NCI-H1092 treated with DMSO at 0.1 percent for 48 hours (cell line): ENCODE measurements at regions not wholly inside any gene's neighbourhood (a gene's known extent, or its start where the extent isn't known, plus 50 kb on each side); places are given as distances from the start of the nearest gene placed in this dataset.

Source experiments
- DNase-seq: peaks from one replicate; lab custom pipeline; 2025; lab: John Stamatoyannopoulos, UW

- no peak for DNase-seq
Measured at GRCh38 chr11:80521592-80521991, 1080.8 kb upstream of the TENM4 start.

DNA sequence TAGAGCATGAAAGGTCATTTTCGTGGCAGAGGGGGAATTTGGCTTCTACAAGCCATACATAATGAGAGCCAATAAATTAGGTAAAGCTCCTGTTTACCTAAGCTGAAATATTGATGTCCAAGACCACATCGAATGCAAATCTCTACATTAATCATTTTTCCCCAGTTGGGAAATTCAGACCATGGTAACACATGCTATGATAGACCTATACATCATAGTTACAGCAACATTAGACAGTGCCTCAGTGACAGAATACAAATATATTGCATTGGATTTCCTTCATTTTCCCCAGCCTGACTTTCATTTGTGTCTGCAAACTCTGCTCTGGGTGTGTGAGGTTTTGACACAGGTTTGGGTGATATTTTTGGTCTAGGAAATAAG is 1079.7 kb upstream of the TENM4 start:
- no peak for DNase-seq

GRCh38 chr11:80519596-80520506 is 1079.0 kb upstream of the TENM4 start:
- DNase-seq = no peak

- DNase-seq = no peak
Measured at GRCh38 chr11:80517701-80518100, 1076.9 kb upstream of the TENM4 start.

- DNase-seq = no peak
Measured at GRCh38 chr11:80515097-80515496, 1074.3 kb upstream of the TENM4 start.

- no peak for DNase-seq
Measured at GRCh38 chr11:80512491-80512890, 1071.7 kb upstream of the TENM4 start.

DNA sequence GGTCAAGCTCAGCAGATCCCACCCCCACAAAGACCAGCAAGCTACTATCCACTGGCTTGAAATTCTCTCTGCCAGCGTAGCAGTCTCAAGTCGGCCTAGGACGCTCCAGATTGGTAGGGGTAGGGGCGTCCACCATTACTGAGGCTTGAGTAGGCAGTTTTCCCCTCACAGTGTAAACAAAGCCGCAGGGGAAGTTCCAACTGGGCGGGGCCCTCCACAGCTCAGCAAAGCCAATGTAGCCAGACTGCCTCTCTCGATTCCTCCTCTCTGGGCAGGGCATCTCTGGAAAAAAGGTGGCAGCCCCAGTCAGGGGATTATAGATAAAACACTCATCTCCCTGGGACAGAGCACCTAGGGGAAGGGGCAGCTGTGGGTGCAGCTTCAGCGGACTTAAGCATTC is 1064.9 kb upstream of the TENM4 start:
- no peak for DNase-seq

- no peak for DNase-seq
Measured at GRCh38 chr11:80503990-80504389, 1063.2 kb upstream of the TENM4 start.

DNA sequence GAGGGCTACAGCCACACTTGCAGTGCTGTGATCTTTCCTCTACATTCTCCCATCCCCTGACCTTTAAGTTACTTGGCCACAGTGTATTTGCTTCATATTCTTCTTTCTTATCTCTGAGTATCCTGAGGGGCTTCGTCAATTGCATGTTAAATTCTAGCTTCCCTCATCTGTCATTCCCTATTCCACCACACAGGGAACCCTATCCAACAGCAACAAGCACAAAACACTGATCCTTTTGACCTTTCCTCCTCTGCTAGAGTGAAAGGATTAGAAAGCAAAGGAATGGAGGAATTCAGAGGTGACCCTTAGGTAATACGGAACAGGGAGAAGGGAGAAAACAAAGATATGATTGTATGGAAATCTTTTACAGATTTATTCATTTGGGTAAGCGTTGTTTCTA is 1061.7 kb upstream of the TENM4 start:
- no peak for DNase-seq

DNA sequence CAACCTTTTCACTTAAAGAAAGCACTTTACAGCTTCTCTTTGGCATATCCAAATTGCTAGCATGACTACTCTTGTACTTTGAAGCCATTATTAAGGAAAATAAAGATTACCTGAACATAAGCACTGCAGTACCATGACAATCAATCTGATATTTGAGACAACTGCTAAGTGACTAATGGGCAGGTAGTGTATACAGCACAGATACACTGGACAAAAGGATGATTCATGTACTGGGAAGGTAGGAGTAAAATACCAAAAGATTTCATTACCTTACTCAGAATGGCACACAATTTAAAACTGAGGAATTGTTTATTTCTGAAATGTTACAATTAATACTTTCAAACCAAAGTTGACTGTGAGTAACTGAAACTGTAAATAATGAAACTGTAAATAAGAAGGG is 1054.3 kb upstream of the TENM4 start:
- DNase-seq = no peak

DNA sequence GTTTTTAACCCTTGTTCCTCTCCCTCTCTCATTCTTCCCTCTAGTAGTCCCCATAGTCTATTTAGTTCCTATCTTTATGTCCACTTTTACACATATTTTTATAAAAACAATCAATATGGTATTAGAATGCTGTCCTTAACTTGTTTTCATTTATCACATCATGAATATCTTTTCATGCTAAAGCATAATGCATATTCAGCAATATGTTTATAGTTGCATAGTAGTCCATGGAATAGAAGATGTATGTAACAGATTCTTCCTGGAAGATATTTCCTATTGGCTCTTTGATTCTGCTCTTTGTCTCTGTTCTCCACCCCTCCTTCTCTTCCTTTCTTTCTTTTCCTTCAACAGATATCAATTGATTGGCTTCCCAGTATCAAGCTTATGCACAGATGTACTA is 1047.1 kb upstream of the TENM4 start:
- DNase-seq = no peak

DNA sequence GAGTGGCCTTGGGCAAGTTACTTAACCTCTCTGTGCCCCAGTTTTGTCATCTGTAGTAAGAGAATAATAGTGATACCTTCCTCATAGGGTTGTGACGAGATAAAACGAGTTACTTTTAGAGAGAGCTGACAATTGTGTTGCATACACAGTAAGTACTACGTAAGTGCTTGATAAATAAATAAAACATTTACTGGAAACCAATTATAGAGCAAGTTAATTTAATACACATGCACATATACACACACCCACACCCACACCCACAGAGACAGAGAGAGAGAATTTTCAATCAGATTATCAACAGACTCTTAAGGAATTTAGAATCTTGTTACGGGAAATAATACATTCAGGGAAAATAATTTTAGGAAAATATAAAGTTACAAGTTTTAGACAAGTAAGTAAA is 1045.8 kb upstream of the TENM4 start:
- DNase-seq = no peak

DNA sequence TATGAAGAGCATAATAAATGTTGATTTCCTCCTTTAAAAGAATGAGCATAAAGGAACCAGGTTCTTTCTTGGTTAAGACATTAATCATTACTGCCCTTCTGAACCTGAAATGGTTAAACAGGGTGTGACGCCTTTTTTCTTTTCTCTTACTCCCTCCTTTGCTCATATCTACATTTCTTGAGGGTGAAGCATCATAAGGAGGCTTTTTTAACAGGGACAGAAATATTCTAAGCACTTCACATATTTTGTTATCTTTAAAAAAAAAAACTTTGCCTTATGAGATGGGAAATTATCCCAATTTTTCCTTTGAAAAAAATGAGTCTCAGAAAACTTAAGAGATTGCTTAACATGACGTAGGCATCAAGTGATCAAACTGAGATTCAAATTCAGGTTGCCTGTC is 1036.3 kb upstream of the TENM4 start:
- no peak for DNase-seq

DNA sequence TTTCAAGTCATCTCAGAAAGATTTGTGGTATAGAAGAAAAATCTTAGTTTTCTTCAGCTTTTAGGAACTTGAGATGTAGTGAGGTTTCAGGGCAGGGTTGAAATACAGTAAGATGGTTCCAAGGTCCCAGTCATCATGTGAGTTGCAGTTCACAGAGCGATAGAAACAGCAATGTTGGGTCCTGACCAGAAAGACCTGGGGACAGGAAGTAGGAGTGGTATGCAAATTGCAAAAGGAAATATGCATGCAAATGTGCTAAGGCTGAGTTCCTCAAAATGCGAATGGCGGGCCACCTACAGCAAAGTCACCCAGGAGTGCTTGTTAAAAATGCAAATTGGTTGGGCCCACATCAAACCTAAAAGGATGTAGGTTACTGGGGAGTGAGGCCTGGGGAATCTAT is 1032.7 kb upstream of the TENM4 start:
- DNase-seq = no peak

- DNase-seq = no peak
Measured at GRCh38 chr11:80469871-80470270, 1029.0 kb upstream of the TENM4 start.

- DNase-seq = no peak
Measured at GRCh38 chr11:80466570-80466969, 1025.7 kb upstream of the TENM4 start.

- DNase-seq = no peak
Measured at GRCh38 chr11:80462211-80462610, 1021.4 kb upstream of the TENM4 start.

GRCh38 chr11:80458376-80458775 is 1017.5 kb upstream of the TENM4 start:
- DNase-seq = no peak

DNA sequence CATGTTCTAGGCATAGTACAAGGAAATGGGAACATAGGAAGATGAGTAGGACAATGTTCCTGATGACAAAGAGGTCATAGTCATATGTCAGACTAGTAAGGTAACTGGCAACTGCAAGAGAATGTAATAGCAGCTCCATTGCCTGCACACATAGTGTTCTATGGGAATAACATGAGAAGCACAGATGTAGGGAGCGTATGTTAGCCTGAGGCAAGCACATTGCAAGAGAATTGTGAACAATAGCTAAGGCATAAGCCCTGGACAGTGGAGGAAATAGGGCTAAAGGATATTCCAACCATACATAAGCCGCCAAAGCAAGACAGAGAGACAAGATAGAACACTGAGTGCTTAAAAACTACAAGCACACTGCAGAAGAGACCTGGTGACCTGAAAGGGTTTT is 1017.0 kb upstream of the TENM4 start:
- no peak for DNase-seq

DNA sequence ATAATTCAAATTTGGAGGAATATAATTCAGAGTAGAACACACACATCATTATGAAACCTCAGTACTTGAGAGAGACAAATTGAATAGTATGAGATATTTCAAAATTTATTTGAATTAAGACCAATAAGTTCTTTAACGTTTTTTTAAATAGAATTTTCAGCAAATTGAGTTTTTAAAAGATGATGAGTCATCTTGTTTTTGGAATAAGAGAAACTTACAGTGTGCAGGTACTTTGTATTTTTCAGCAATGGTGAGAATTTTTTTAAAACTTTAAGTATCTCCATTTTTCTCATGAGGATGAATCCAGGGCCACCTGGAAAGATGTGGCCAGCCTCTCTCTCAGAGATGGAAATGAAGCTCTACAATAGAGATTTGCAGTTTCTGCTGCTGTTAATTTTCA is 1015.0 kb upstream of the TENM4 start:
- no peak for DNase-seq

DNA sequence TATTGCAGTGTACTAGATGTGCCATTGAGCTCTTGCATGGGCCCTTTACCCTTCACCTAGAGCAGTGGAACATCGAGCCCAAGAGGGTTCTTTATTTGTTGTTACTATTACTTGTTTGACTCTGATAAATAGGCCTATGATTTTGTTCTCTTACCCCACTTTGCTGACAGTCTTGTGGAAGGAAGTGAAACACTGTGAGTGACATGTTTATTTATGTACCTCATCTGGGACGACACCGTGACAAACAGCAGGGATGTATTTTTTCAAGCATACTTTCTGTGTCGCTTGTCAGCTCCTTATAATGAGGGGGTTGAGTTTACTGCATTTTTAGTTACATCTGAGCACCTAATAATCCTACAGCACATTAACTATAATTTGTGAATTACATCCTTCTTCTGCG is 1010.3 kb upstream of the TENM4 start:
- DNase-seq = no peak

DNA sequence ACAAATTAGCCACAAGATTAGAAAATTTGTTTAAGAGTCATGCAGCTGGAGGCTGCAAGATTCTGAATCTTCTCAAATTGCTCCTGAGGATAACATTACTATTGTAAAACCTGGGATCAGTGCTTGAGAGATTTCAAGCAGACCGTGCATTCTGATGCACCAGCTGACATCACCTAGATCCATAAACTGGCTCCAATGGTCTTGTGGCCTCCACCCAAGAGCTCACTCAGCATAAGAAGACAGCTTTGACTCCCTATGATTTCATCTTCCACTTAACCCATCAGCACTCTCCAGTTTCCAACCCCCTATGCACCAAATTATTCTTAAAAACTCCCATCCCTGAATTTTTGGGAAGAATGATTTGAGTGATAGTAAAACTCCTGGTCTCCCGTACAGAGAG is 1007.9 kb upstream of the TENM4 start:
- DNase-seq = no peak

DNA sequence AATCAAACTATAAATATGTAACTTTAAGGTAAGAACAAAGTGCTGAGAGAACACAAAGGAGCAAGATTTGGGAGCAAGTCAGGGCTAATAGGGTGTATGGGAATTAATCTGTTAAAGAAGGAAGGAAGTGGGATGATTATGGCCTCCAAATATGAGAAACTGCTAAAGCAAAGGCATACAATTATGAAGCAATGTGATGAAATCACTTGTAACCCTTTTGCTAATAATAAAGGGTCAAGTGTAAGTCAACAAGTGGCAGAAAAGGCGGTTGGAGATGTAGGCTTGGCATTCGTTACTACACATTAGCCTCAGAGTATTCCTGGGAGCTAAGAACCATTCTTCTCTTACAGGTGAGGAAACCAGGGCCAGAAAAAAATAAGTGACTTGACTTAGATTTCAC is 1002.3 kb upstream of the TENM4 start:
- no peak for DNase-seq

- no peak for DNase-seq
Measured at GRCh38 chr11:80441821-80442220, 1001.0 kb upstream of the TENM4 start.
